ENCODE measurements at regions not wholly inside any gene's neighbourhood (a gene's known extent, or its start where the extent isn't known, plus 50 kb on each side); places are given as distances from the start of the nearest gene placed in this dataset.

DNA sequence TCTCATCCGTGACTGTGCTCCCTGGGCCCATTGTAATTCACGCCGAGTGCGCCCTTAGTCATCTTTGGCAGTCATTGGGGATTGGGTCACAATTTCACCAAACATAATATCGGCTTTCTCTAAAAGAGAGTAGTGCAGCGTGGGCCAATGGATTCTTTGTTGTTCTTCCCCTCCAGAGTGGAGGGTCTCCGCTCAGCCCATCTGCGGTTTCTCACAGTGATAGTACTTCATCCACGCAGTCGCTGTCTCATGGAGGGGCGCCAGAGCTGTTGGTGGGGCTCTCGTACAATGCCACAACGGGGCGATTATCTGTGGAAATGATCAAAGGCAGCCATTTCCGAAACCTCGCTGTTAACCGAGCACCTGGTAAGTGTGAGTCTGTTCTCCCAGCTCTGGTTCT lies 321.8 kb downstream of the SNAPC1 start:
- DNase-seq (ENCODE audit: low read depth, low spot score): no peak

DNA sequence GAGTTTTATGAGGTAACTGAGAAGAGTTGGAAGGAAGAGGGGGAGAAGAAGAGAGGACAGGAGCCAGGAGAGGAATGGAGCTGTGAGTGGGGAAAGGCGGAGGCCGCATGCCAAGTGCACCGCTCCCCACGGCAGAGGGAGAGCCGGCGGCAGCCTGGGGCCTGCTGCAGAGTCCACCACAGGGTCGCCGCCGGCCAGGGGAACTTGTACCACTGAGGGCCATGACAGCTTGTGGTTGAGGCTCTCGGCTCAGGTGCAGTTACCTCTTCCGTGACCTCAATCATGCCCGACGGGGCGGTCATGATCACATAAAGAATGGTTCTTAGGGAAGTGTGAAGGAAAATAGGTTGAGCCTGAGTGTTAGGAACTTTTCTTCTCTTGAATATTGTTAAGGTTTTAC lies 325.0 kb downstream of the SNAPC1 start:
- DNase-seq (ENCODE audit: low read depth, low spot score): no peak

DNA sequence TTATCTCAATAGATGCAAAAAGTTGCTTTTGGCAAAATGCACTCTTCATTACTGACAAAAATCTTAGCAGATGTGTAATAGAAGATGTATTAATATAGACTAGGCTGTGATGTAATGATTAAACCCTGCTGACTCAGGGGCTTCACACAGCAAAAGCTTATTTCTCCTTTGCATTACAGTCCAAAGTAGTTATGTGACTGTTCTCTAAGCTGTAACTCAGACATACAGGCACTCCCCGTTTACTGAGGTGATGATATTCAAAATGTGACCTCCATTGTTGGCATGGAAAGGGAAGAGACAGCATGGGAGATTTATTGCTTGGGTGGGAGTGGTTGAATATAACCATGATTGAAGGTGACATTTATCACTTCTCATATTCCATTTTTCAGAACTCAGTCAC lies 331.5 kb downstream of the SNAPC1 start:
- no peak for DNase-seq (ENCODE audit: low read depth, low spot score)

DNA sequence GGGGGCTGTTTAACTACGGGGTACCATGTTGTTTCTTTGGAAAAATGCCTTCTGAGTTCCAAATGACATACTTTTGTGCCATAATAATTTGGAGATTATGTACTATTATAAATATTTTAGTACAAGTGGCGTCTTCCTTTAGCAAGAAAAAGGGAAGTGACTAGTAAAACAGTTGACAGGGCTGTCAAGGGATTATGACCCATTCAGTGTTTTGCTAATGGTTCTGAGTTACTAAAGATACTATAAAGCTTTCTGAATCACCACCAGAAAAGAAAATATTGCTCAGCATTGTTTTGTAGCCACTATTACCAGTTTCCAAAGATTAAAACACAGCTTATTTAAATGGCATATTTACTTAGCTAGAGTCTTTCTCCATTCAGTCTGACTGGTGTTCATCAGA lies 334.9 kb downstream of the SNAPC1 start:
- no peak for DNase-seq (ENCODE audit: low read depth, low spot score)

DNA sequence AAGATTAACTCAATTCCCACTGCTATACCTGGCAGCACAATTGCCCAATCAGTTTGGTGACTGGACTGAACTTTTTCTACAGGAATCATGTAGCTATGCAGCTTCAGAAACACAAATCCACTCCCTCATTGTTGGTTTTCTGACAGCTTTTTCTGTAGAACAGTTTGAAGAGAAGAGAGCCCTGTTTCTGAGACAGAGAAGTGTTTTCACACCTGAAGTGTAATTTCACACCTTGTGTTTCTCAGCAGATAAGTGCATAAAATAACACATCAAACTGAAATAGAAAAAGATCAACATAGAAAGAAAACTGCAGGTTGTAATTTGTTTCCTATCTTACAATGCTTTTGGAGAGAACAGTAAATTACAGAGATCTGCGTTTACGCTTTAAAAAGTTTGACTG lies 335.6 kb downstream of the SNAPC1 start:
- DNase-seq (ENCODE audit: low read depth, low spot score): no peak

DNA sequence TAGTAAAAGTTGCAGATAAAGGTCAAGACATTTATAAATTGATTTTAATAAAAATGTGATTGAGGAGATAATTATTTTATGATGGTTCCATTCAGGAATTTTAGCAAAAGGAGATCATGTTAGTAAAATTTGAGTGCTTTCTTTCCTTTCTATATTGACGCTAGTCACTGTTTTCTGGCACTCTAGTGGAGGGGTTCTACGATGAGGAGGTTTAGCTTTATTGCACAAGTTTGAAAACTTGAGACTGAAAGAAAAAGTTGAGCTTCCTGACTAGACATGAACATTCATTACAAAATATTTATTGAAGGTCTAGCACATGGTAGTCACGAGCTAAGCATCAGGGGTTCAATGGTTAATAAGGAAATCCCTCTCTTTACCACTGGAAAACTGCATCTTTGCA lies 336.1 kb downstream of the SNAPC1 start:
- no peak for DNase-seq (ENCODE audit: low read depth, low spot score)

DNA sequence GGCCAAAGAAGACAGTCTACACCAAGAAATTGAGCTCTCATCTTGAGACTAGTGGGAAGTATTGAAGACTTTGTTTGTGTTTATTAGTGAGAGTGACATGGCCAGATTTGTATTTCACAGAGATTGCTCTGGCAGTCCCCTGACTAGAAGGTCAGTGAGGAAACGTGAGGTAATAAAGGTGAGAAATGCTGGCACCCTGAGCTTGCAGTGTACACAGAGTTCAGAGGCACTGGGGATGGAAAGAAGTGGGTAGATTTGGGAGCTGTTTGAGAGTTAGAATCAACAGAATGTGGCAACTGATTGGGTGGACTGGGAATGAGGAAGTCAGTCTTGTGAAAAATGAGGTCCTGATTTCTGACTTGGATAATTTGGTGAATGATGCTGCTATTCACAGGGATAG lies 336.9 kb downstream of the SNAPC1 start:
- DNase-seq (ENCODE audit: low read depth, low spot score): no peak

DNA sequence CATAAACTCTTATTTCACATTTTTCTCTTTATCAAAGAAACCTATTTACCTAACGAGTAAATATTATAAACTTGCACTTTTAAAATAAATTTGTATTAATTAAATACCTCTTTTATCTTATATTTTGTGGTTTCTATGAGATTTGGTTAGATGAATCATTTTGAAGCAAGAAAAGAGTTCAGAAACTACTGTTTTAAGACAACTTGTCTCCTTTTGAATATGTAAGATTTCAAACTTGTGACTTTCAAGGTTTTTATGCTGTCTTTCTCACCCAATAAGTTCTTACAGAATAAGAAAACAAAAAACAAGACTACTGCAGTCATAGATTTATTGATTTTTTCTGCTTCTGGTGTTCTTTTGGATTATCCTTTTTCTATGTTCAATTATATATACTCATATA lies 339.0 kb downstream of the SNAPC1 start:
- no peak for DNase-seq (ENCODE audit: low read depth, low spot score)

DNA sequence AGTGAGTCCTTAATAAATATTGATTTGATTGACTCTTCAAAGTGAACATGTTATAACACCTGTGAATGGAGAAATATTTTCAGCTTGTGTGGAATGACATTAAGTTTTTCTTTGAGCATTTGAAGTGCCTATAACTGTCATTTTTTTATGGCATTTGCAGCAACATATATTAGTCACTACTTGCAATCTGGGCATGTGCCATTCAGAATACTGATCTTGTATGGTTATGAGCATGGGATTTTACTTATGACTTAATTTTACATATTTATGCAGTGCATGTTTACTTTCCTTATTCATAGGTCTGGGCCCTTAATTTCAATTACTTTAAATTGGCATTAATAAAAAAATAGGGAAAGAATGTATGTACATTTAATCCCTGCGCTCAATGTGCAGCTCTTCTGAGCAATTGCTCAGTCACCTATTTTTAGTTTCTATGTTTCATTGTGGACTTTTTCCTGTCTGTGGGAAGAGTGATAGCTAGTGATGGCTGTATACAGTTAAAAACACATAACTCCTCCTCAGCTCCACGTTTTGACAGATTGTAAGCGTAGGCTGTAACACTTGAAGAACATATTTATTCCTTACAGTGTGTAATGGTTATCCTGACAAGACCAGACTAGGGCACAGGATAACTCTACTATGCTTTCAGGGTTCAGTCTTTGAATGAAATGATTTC lies 339.6 kb downstream of the SNAPC1 start:
- no peak for DNase-seq (ENCODE audit: low read depth, low spot score)

DNA sequence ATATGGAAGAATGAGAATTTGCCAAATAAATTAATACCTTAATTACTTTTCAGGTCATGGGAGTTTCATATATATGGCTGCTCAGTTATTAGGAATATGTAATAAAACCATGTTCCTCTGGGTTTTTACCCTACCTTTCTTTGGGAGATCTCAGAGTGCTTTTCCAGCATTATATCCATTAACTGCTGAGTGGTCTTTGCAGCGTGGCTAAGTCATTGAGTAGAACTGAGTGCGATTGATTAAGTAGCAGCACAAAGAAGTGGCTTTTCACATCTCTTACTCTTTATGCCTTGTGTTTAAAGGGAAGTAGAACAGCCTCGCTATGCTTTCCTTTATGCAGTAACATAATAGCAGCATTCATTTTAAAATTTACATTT lies 340.1 kb downstream of the SNAPC1 start:
- no peak for DNase-seq (ENCODE audit: low read depth, low spot score)

DNA sequence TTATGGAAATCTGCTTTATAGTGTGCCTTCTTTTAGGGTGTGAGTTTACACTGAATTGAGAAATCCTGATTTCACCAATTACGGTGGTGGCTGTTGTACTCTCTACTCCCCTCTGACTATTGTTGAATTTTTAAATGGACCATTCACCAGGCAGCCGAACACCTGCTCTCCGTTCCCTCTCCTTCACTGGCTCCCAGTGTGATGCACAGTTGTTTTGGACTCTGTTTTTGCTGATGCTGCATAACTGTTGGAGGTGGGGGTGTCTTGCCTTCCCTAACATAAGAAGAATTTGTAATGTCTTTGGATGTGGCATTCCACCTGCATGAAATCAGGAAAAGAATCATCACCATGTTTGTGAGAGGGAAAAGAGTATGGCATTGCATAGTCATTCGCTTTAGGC lies 341.2 kb downstream of the SNAPC1 start:
- DNase-seq (ENCODE audit: low read depth, low spot score): no peak

DNA sequence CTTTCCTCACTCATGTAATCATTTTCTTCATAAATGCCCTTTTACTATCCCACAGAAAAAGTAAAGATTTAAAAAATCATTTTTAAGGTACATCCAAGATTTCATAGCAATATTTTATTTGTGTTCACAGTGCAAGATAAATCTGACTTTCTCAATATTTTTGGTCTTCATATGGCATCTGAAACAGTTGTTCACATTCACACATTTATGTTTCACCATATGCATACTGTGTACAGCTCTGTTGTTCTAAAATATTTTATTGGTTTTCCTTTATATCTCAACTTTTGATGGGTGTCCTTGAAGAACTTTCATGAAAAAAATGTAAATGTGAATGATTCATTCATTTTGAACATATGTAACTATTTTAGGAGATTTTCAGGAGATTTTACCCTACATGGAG lies 348.7 kb downstream of the SNAPC1 start:
- DNase-seq (ENCODE audit: low read depth, low spot score): no peak

DNA sequence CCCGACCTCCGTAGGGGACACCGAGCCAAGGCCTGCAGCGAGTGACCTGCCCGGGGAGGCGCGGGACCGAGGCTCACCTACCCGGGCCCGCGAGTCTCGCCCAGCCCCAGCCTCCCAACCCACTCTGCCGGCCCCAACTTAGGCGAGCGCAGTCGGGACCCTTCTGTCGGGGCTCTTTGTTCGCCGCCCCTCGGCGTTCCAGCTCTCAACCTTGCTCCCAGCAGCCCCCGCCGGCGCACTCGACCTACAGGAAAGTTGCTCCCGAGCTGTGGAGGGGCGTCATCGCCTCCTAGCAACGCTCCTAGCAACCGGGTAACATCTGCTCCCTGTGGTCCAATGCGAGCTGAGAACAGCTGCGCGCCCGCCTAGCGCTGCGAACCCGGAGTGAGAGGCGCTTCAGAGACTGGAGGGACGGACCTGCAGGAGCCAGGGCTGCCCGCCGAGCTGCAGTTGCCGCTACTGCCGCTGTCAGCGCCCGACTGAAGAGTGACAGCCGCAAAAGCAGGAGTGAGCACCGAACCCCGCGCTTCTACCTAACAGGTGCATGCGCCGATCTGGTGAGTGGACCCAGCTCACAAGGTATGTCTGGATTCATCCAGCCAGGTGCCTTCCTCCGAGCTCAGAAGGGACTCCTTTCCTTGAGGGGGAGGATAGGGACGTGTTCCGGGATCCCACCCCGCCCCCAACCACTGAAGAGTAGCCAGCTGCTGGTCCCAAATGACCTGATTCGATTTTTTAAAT lies 355.0 kb downstream of the SNAPC1 start:
- peak; percentile 21 for DNase-seq (ENCODE audit: low read depth, low spot score)

DNA sequence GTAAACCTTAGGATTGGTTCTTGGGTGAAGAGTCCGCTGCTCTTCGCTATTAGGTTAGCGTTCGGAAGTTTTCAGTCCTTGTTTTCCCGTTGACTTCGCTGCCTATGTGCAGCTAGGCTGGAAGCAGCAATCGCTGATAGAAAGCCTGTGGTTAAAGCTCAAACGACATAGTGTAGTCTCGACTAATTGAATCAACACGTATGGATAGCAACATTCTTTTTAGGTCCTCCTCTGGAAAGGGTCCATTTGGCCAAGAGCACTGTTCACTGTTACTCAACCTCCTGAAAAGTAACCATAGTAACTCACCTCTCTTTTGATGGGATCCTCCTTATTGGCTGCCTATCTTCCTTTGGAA lies 355.5 kb downstream of the SNAPC1 start:
- DNase-seq (ENCODE audit: low read depth, low spot score): no peak

DNA sequence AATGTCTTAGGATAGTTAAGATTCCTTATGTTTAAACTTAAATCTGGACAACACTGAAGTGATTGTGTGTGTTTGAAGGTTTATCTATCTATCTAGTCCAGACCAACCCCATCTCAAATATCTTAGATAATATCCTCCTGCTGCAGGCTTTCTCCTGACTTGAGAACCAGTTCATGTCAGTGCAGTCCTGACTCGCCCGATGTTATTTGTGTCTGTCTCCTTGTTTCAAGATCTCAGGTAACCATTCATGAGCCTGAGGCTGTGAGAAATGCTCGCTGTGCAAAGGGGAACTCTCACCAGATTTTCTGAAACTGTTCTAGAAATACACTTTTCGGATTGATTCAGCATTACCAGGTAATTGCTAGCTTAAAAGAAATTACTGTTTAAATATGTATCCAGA lies 356.2 kb downstream of the SNAPC1 start:
- no peak for DNase-seq (ENCODE audit: low read depth, low spot score)

DNA sequence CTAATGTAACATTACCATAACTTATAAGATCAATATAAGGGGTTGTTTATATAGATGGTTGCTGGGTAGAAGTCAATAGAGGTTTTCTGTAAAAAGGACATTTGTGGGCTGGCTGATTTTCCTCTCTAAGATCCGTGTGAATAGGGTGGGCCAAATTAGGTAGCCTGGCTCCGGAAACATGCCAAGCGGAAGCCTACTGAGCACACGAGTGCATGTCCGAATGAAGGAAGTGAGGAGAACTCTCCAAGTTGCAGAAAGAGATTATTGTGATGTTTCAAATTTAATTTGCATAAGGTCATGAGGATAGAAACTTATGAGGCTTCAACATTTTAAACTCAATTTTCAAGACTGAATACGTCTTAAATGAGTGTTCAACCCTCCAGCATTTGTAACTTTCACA lies 356.7 kb downstream of the SNAPC1 start:
- no peak for DNase-seq (ENCODE audit: low read depth, low spot score)

DNA sequence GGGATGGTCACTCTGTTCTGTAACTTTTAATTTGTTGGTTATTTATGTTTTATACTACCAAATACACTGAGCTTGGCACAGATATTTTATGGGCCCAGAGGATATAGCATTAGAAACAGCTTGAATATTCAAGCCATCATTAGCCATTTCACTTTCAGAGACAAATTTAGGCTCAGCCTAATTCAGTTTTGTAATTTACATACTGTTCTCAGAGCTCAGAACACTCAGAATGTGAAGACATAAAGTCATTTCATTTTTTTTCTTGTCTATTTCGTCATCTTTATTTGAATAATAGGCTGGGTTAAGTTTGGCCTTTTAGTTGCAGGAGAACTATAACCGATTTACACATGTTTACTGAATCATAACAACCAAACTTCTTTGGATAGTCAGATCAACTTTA lies 361.7 kb downstream of the SNAPC1 start:
- DNase-seq (ENCODE audit: low read depth, low spot score): no peak

DNA sequence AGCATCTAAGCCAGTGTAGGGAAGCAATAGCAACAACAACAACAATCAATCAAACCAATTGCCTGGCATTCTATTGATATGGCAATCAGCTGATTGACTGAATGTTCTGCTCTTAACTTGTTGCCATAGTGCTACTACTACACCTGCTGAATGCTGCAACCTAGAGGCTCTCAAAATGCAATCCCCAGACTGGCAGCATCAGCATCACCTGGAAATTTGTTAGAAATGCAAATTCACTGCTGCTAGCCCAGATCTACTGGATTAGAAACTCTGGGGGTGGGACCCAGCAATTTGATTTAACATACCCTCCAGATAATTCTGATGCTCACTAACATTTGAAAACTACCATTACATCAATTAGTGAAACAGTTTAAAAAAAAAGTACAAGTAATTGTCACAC lies 363.6 kb downstream of the SNAPC1 start:
- DNase-seq (ENCODE audit: low read depth, low spot score): no peak

DNA sequence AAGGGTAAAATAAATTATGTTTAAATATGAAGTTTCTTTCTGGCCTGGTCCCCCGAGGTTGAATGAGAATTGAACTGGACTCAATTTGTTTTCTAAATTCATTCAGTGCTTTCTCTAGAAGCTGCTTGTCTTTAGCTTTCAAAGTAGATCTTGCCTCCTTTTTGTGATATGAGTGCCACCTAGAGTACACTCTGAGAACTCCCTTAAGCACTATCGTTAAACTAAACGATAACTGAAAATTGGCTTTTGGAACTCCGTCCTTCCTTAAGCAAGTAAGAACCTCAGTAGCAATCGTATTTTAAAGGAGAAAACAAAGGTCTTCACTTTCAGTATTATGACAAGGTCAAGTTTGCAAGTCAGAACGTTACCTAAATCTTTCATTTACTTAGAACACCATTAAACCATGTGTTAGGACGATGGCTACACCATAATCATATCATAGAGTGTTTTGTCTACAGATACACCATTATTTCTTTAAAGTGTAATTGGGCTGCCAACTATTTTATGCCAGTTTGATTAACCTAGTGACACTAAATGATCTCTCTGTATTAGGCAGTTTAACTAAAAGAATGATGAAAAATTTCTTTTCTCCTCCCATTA lies 364.8 kb downstream of the SNAPC1 start:
- peak; percentile 26 for DNase-seq (ENCODE audit: low read depth, low spot score)

DNA sequence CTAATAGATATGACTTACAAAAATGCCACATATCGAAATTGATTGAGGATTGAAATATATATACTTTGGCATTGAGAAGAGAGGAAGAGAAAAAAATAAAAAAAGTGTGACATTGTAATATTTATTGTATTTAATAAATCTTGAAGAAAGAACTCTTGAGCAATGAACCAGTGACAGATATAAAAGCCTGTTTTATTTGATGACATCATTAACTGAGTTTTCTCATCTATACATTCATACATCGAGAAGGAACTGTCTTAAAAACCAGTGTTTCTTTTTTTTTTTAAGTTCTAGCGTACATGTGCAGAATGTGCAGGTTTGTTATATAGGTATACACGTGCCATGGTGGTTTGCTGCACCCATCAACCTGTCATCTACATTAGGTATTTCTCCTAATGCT lies 368.2 kb downstream of the SNAPC1 start:
- no peak for DNase-seq (ENCODE audit: low read depth, low spot score)

DNA sequence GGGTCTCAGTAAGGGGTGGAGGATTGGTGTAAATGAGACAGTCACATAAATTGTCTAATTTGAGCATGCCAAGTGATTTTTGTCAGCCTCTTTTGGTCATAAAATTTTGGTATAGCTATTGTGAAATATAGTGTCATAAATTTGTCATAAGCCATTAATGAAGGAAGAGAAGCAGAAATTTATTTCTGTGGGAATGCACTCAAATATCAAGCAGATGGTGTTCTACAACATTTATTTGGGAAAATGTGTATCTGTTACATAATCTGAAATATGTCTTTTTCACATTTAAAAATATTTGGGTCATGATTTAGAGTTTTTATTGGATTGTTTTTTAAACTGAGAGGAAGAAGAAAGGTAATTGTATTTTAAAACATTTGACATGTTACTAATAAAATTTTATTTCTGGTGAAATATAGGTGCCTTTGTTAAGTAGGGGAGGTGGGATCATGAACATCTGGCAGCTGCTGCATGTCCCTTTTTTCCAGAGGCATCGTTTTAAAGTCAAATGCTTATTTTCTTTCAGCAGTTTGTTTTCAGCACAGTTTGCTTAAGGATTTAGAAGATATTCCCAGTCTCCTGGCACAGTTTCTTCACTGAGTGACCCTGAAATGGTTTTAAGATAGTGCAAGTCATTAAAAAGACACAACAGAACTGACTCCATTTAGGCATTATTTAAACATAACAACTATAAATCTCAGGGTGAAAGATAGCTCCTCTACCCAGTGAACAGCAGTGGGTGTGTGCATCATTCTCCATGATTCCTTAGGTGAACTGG lies 371.7 kb downstream of the SNAPC1 start:
- DNase-seq (ENCODE audit: low read depth, low spot score): no peak

DNA sequence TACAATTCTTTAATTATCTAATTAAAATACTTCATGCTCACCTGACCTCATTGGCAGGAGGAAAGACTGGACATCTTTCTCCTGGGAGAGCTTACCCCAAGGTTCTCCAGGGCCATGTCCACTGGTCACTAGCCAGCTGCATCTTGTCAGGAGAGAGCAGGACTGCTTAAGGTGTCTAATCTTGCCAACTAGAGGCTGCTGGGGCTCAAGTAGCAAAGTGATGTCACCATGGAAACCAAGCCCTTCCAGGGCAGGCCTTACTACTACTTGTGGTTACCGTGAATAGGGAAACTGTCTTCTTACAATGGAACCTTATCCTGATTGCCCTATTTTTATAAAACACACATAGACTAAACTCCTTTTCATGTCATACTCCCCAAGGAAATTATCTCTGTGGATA lies 376.4 kb downstream of the SNAPC1 start:
- no peak for DNase-seq (ENCODE audit: low read depth, low spot score)

DNA sequence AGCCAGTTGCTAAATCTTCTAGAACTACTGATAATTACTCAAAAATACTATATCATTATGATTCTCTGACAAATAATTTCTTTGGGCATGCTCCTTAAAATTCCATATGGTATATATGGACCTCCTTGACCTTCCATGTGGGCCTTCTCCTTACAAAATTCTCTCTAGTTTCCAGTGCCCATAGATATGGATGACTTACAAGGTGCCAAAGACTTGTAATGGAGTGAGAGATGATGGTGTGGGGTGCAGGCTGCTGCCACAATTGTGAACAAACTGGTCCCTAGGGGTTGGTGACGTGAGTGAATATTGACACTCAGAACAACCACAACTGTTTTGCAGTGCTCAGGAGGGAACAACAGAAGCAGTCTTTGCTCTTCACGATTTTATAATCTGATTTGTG lies 378.9 kb downstream of the SNAPC1 start:
- no peak for DNase-seq (ENCODE audit: low read depth, low spot score)
